ENCODE measurements at regions not wholly inside any gene's neighbourhood (a gene's known extent, or its start where the extent isn't known, plus 50 kb on each side); places are given as distances from the start of the nearest gene placed in this dataset.

- CTCF ChIA-PET, result no interaction called here
- no peak for ATAC-seq
- H3F3A ChIP-seq (ENCODE audit: low read length, unreplicated experiment), result peaks cover 9% of the 10 kb centered on the region
These were observed 149.3 kb downstream of the TGFB2 start for GRCh38 chr1:218494449-218494852.

GRCh38 chr1:218495931-218496330, 150.8 kb downstream of the TGFB2 start:
- Histone ChIP-seq H3K27ac (ENCODE audit: low read length) (peak overlapping the region; percentile 52), H3K36me3 (ENCODE audit: low read depth, low read length) (no peaks in the 10 kb centered on the region), H3K9me2 (replicated peaks; ENCODE audit: low read length) (no peaks in the 10 kb centered on the region), H3K4me2 (ENCODE audit: low read length) (peak overlapping the region; percentile 6), H3F3A (ENCODE audit: low read length, unreplicated experiment) (peaks cover 9% of the 10 kb centered on the region), H3K9ac (ENCODE audit: low read length) (peak overlapping the region; percentile 4), H3K4me3 (ENCODE audit: low read length) (no peak overlapping the region), H2AFZ (ENCODE audit: low read length) (no peak overlapping the region), H3K79me2 (ENCODE audit: low read length) (no peaks in the 10 kb centered on the region), H3K27me3 (ENCODE audit: low read length) (no peaks in the 10 kb centered on the region), H4K20me1 (ENCODE audit: low read length) (no peaks in the 10 kb centered on the region), H3K4me1 (ENCODE audit: insufficient read depth, low read length) (peaks cover 69% of the 10 kb centered on the region), H3K9me3 (ENCODE audit: low read length) (no peaks in the 10 kb centered on the region)
- POLR2A ChIA-PET (ENCODE audit: unreplicated experiment), result no interaction called here
- CTCF ChIA-PET, result no interaction called here
- no peak for ATAC-seq
- no TSS peak for BruUV-seq (replicated peaks)
- intact Hi-C loops (cut with micrococcal nuclease), result loop anchor here (1.0 to 10.0 kb wide), 11 partner anchors 11 to 399 kb away; no protein-coding TSS in a partner anchor
- peak; percentile 34 for DNase-seq
- TF ChIP-seq EZH2phosphoT487 (IDR thresholded peaks at IDR 0.05; ENCODE audit: borderline replicate concordance, low read length) (no peak), CTCF (conservative IDR thresholded peaks at IDR 0.05; ENCODE audit: low read depth, low read length) (no peak), EZH2 (IDR thresholded peaks at IDR 0.05; ENCODE audit: low read length, unreplicated experiment) (no peak)

More at GRCh38 chr1:218494449-218494852, 149.3 kb downstream of the TGFB2 start:
- no TSS peak for BruUV-seq (replicated peaks)
- Histone ChIP-seq H3K4me2 (ENCODE audit: low read length) (no peak overlapping the region), H3K79me2 (ENCODE audit: low read length) (no peaks in the 10 kb centered on the region), H2AFZ (ENCODE audit: low read length) (no peak overlapping the region), H3K36me3 (ENCODE audit: low read depth, low read length) (no peaks in the 10 kb centered on the region), H3K4me3 (ENCODE audit: low read length) (no peak overlapping the region), H4K20me1 (ENCODE audit: low read length) (no peaks in the 10 kb centered on the region), H3K9me3 (ENCODE audit: low read length) (no peaks in the 10 kb centered on the region), H3K9me2 (replicated peaks; ENCODE audit: low read length) (no peaks in the 10 kb centered on the region), H3K27ac (ENCODE audit: low read length) (no peak overlapping the region), H3K4me1 (ENCODE audit: insufficient read depth, low read length) (peaks cover 74% of the 10 kb centered on the region), H3K9ac (ENCODE audit: low read length) (no peak overlapping the region), H3K27me3 (ENCODE audit: low read length) (no peaks in the 10 kb centered on the region)
- no peak for TF ChIP-seq CTCF (conservative IDR thresholded peaks at IDR 0.05; ENCODE audit: low read depth, low read length)
- TF ChIP-seq EZH2 (IDR thresholded peaks at IDR 0.05; ENCODE audit: low read length, unreplicated experiment), result no peak
- no peak for TF ChIP-seq EZH2phosphoT487 (IDR thresholded peaks at IDR 0.05; ENCODE audit: borderline replicate concordance, low read length)
- POLR2A ChIA-PET (ENCODE audit: unreplicated experiment), result no interaction called here
- no peak for DNase-seq
- intact Hi-C loops (cut with micrococcal nuclease), result loop anchor here (10.0 kb wide), 2 partner anchors 170 to 400 kb away; no protein-coding TSS in a partner anchor

GRCh38 chr1:218496561-218496960, 151.4 kb downstream of the TGFB2 start:
- Histone ChIP-seq H3K4me2 (ENCODE audit: low read length) (peak overlapping the region; percentile 61), H3K79me2 (ENCODE audit: low read length) (no peaks in the 10 kb centered on the region), H3K9me3 (ENCODE audit: low read length) (no peaks in the 10 kb centered on the region), H2AFZ (ENCODE audit: low read length) (no peak overlapping the region), H3K36me3 (ENCODE audit: low read depth, low read length) (no peaks in the 10 kb centered on the region), H3K9me2 (replicated peaks; ENCODE audit: low read length) (no peaks in the 10 kb centered on the region), H3K27me3 (ENCODE audit: low read length) (no peaks in the 10 kb centered on the region), H3K9ac (ENCODE audit: low read length) (peak overlapping the region; percentile 21; the same call in 1 of the 2 replicates), H3K4me1 (ENCODE audit: insufficient read depth, low read length) (peaks cover 66% of the 10 kb centered on the region), H4K20me1 (ENCODE audit: low read length) (no peaks in the 10 kb centered on the region), H3K4me3 (ENCODE audit: low read length) (peak overlapping the region; percentile 7; the same call in 1 of the 2 replicates), H3K27ac (ENCODE audit: low read length) (peak overlapping the region; percentile 74), H3F3A (ENCODE audit: low read length, unreplicated experiment) (peaks cover 9% of the 10 kb centered on the region)
- no TSS peak for BruUV-seq (replicated peaks)
- intact Hi-C loops (cut with micrococcal nuclease), result loop anchor here (1.0 to 10.0 kb wide), 11 partner anchors 11 to 398 kb away; no protein-coding TSS in a partner anchor
- ChIA-PET CTCF (interaction anchor here (1.0 kb wide), 1 partner anchor 570 kb away, joined by 3 read pairs; no protein-coding TSS in a partner anchor), POLR2A (ENCODE audit: unreplicated experiment) (interaction anchor here (0.6 kb wide), 2 partner anchors 21 to 116 kb away, joined by 4 read pairs; no protein-coding TSS in a partner anchor)
- ATAC-seq, result peak; percentile 96
- no peak for TF ChIP-seq CTCF (conservative IDR thresholded peaks at IDR 0.05; ENCODE audit: low read depth, low read length)
- TF ChIP-seq EZH2 (IDR thresholded peaks at IDR 0.05; ENCODE audit: low read length, unreplicated experiment), result no peak
- no peak for TF ChIP-seq EZH2phosphoT487 (IDR thresholded peaks at IDR 0.05; ENCODE audit: borderline replicate concordance, low read length)
- DNase-seq, result peak; percentile 100
